ENCODE measurements at regions not wholly inside any gene's neighbourhood (a gene's known extent, or its start where the extent isn't known, plus 50 kb on each side); places are given as distances from the start of the nearest gene placed in this dataset.

GRCh38 chr9:28820741-28821140 is 1247.5 kb upstream of the C9orf72 start:
- 35 to 36% methylated on average over 2 of the region's 2 CpGs for WGBS, 2 donors
- no peak for TF ChIP-seq POLR2A (IDR thresholded peaks at IDR 0.05)
- no peak for TF ChIP-seq CTCF (IDR thresholded peaks at IDR 0.05)
- intact Hi-C loops (cut with DNase I; ENCODE audit: low total_unique reads) = no loop called here
- no peak for DNase-seq (ENCODE audit: low spot score in 2 of 2)
- no peak overlapping the region for H3K4me3 ChIP-seq (ENCODE audit: low read depth, poor library complexity, severe bottlenecking)

- DNase-seq (ENCODE audit: low spot score in 2 of 2) = no peak
- no peak overlapping the region for H3K4me3 ChIP-seq (ENCODE audit: low read depth, poor library complexity, severe bottlenecking)
- intact Hi-C loops (cut with DNase I; ENCODE audit: low total_unique reads) = no loop called here
- 52 to 60% methylated on average over 2 of the region's 2 CpGs for WGBS, 2 donors
- no peak for TF ChIP-seq POLR2A (IDR thresholded peaks at IDR 0.05)
- TF ChIP-seq CTCF (IDR thresholded peaks at IDR 0.05) = no peak
These were observed 1248.0 kb upstream of the C9orf72 start for GRCh38 chr9:28821240-28821639.

- no peak overlapping the region for H3K4me3 ChIP-seq (ENCODE audit: low read depth, poor library complexity, severe bottlenecking)
- no peak for TF ChIP-seq POLR2A (IDR thresholded peaks at IDR 0.05)
- no peak for TF ChIP-seq CTCF (IDR thresholded peaks at IDR 0.05)
- no peak for DNase-seq (ENCODE audit: low spot score in 2 of 2)
- intact Hi-C loops (cut with DNase I; ENCODE audit: low total_unique reads) = no loop called here
- WGBS, 2 donors = 53 to 67% methylated on average over 1 of the region's 1 CpG
These were observed 1251.2 kb upstream of the C9orf72 start for GRCh38 chr9:28824432-28824963.

GRCh38 chr9:28832168-28832770 is 1259.0 kb upstream of the C9orf72 start:
- intact Hi-C loops (cut with DNase I; ENCODE audit: low total_unique reads) = no loop called here
- DNase-seq (ENCODE audit: low spot score in 2 of 2) = no peak
- TF ChIP-seq CTCF (IDR thresholded peaks at IDR 0.05) = no peak
- TF ChIP-seq POLR2A (IDR thresholded peaks at IDR 0.05) = no peak
- WGBS, 2 donors = 41 to 50% methylated on average over 3 of the region's 3 CpGs
- H3K4me3 ChIP-seq (ENCODE audit: low read depth, poor library complexity, severe bottlenecking) = no peak overlapping the region

GRCh38 chr9:28834156-28834555 is 1260.9 kb upstream of the C9orf72 start:
- no peak for DNase-seq (ENCODE audit: low spot score in 2 of 2)
- TF ChIP-seq CTCF (IDR thresholded peaks at IDR 0.05) (no peak), POLR2A (IDR thresholded peaks at IDR 0.05) (no peak)
- intact Hi-C loops (cut with DNase I; ENCODE audit: low total_unique reads) = no loop called here
- no peak overlapping the region for H3K4me3 ChIP-seq (ENCODE audit: low read depth, poor library complexity, severe bottlenecking)
- WGBS, 2 donors = 80 to 86% methylated on average over 1 of the region's 1 CpG

Measured in lower leg skin (tissue), 4 donors.